ENCODE measurements at regions not wholly inside any gene's neighbourhood (a gene's known extent, or its start where the extent isn't known, plus 50 kb on each side); places are given as distances from the start of the nearest gene placed in this dataset.

DNA sequence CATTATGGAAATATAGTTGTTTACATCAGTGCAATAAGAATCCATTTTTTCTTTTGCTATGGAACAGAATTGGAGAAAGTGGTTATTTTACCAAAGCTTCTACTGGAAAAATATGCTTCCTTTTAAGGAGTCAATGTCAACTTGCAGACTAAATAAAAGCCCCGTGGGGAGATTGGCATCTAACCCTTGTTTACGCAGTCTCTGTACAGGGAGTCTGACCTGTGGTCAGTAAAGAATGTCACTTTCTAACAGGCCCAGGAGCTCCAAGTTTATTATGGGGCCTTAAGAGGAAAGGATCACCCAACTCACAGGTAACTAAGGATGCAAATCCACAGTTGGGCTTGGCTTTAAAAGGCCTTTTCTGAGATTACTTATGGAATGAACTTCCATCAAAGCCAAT is 1751.2 kb downstream of the SI start:
- no peak for TF ChIP-seq IRF2 (CRISPR knock-in tag; IDR thresholded peaks at IDR 0.05)
- no peak for TF ChIP-seq BMI1 (IDR thresholded peaks at IDR 0.05; ENCODE audit: low read length)
- TF ChIP-seq DNMT1 (IDR thresholded peaks at IDR 0.05) = no peak
- no peak for TF ChIP-seq ELF1 (tag; IDR thresholded peaks at IDR 0.05)
